G401.6 (cell line): ENCODE measurements at regions not wholly inside any gene's neighbourhood (a gene's known extent, or its start where the extent isn't known, plus 50 kb on each side); places are given as distances from the start of the nearest gene placed in this dataset.
"Not testable (repeated sequence)": the region's sequence is repeated elsewhere in the genome, so short reads cannot be mapped to it uniquely, and the experiment has no call there.

ENCODE experiments used
- FAIRE-seq: peaks from 2 replicates; lab custom pipeline; 2012; peaks lifted over from hg19 to GRCh38; lab: Jason Lieb, UNC

DNA sequence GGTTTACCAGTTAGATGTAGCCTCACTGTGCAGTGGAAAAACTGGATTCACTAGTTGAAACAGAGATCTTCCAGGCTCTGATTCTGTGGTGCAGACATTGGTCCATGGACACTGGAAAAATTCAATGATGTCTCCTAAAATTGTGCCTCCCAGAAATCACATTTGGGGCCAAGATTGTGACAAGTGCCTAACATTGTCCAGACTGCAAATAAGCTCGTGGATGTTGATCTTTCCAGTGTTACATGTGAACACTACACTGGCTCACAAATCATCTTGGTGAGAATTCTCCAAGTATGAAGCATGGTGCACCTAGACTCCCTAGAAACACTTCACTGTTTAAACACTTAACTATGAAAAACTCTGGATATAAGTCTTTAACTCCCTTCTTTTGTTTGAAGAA, 140.4 kb downstream of the HAO1 start:
- FAIRE-seq, result no peak

DNA sequence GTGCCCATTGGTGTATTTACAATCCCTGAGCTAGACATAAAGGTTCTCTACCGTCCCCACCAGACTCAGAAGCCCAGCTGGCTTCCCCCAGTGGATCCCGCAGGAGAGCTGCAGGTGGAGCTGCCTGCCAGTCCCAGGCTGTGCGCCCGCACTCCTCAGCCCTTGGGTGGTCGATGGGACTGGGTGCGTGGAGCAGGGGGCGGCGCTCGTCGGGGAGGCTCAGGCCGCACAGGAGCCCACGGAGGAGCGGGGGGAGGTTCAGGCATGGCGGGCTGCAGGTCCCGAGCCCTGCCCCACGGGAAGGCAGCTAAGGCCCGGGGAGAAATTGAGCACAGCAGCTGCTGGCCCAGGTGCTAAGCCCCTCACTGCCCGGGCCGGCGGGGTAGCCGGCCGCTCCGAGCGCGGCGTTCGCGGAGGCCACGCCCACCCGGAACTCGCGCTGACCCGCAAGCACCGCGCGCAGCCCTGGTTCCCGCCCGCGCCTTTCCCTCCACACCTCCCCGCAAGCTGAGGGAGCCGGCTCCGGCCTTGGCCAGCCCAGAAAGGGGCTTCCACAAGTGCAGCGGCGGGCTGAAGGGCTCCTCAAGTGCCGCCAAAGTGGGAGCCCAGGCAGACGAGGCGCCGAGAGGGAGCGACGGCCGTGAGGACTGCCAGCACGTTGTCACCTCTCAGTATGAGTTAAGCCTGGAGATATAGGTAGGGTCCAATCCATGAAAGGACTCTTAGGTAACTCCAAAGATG, 136.7 kb downstream of the HAO1 start:
- FAIRE-seq, result not testable (repeated sequence)

DNA sequence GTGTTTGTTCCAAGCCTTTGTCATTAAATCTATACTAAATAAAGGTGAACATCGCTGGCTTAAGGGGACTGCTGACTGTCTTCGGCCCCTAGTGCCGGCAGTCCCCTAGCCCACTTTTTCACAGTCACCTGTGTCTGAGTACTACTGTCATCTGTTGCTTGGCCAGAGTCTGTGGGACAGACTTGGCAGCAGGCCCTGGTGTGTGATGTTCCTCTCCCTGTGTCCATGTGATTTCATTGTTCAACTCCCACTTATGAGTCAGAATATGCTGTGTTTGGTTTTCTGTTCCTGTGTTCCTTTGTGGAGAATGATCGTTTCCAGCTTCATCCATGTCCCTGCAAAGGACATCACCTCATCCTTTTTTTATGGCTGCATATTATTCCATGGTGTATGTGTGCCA, 133.4 kb downstream of the HAO1 start:
- no peak for FAIRE-seq

DNA sequence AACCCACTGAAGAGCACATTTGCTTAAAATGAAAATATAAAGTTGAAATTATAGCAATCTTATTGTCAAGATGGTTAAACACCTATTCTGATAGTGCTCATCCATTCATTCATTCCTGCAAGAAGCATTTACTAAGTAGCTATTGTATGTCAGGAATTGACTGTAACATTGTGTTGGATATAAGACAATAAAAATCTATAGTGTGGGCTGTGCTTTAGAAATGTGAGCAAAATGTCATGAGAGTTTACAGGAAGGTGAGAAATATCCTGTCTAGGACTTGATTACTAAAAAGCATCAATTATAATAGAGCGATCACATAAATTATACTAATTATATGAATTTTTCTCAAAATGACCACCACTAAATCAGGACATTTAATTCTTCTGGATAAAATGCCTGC, 123.0 kb downstream of the HAO1 start:
- FAIRE-seq, result no peak

DNA sequence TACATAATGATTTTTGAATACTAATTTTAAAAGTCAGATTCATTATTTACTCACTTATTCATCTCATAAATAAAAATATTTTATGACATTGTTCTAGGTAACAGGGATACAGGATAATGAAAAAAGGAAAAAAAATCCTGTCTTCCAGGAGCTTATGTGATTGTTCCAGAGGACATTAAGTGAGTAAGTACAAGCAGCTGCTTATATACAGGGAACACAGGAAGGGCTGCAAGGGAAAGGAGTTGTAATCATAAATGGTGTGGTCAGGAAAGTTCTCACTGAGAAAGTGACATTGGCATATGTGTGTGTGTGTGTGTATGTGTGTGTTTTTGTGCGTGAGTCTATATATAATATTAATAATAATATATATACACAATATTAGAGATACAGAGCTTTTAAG, 121.8 kb downstream of the HAO1 start:
- FAIRE-seq, result no peak

DNA sequence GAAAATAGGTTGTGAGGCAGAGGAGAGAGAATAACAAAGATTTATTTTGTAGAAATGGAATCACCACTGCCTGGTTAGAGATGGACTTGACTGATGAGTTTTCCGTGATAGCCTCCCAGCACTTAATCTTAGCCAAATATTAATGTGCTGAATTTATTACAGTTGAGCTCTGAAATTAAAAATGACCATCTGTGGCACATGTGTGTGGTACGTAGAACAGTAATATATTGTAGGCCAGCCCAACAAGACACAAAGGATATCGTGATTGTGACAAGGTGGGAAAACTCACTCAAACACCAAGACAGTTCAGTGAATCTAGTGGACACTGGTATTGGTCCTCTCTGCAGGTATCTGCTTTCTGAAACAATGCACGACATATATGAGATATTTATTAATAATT, 119.4 kb downstream of the HAO1 start:
- no peak for FAIRE-seq

DNA sequence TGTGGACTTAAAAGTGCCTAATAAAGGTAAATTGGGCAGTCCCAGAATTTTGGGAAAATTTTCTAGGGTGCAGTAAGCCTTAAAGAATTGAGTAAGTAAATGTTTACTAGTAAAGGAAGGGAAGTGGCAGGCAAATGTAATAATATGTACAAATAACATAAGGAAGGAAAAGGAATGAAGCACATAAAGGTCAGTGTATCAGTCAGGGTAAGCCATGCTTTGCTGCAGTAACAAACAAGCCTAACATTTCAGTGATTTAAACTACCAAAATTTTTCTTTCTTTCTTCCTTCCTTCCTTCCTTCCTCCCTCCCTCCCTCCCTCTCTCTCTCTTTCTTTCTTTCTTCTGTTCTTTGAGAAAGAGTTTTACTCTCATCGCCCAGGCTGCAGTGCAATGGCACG, 117.5 kb downstream of the HAO1 start:
- FAIRE-seq, result no peak

DNA sequence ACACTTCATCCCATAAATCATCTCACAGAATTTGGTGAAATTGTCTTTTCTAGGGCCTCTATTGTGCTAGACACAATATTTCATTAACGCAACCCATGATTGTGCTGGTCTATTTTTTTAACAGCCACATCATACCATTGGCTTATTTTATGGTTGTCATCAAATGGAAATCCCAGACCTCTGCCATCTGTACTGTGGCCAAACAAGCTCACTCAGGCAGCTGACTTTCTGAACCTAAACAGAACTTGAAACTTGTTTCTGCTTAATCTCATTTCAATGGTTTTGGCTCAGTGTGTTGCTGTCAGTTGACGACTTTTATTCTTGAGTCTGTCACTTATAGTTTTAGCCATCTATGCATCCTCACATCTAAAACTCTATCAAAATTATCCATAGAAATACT, 111.8 kb downstream of the HAO1 start:
- no peak for FAIRE-seq

DNA sequence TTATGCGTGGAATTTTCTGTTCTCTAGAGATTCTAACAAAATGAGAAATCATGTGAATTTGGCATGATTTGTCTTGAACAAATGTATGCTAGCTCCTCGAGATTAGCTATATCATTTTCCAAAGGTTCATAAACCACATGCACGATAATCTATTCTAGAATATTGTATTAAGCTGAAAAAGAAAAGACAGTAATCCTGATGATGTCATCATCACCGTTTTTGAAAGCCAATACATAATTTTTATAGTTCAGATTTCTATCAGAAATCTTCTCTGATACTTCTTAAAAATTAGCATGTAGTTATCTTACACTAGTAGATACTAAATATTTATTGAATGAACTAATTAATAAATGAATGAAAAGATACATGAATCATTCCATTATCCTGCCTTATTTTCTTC, 111.2 kb downstream of the HAO1 start:
- FAIRE-seq, result no peak

DNA sequence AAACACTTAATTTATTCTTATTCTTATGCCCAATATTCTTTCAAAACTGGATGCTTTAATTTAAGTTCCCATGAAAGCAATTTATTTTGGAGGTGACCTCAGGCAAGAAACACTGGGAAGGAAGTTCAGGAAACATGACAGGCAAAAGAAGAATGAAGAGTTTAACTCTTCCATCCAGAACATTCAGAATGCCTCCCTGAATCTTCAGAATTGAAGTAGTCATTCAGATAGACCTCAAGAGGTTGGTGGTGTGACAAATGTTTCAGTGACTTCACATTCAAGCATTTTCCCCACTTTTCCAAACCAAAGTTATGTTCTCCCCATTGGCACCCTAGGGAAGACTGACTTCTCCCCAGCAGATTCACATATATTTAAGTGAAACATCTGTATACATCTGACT, 110.5 kb downstream of the HAO1 start:
- no peak for FAIRE-seq
